ENCODE measurements at regions not wholly inside any gene's neighbourhood (a gene's known extent, or its start where the extent isn't known, plus 50 kb on each side); places are given as distances from the start of the nearest gene placed in this dataset.
"Not testable (repeated sequence)": the region's sequence is repeated elsewhere in the genome, so short reads cannot be mapped to it uniquely, and the experiment has no call there.

DNA sequence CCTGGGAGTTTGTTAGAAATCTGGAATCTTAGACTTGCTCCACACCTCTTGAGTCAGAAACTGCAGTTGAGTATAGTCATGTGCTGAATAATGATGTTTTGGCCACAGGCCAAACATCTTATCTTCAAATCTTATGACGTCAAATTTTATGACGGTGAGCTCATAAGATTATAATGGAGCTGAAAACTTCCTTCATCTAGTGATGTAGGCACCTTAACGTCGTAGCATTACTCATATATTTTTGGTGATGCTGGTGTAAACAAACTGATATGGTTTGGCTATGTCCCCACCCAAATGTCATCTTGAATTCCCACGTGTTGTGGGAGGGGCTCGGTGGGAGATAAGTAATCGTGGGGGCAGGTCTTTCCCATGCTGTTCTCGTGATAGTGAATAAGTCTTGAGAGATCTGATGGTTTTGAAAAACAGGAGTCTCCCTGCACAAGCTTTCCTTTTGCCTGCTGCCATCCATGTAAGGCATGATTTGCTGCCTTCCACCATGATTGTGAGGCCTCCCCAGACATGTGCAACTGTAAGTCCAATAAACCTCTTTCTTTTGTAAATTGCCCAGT lies 268.0 kb upstream of the PROK2 start:
- no peak for DNase-seq

DNA sequence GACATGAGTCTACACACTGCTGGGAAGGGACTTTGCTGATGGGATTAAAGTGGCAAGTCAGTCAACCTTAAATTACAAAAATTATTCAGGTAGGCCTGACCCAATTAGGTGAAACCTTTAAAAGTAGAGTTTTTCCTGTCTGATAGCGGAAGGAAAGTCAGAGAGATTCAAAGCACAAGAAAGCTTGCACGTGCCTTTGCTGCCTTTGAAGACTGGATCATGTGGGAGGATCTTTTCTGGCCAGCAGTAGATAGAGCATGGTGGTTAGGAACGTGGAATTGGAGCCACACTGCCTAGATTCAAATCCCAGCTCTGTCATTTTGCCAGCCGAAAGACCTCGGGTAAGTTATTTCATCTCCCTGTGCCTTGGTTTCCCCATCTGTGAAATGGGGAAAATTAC lies 265.8 kb upstream of the PROK2 start:
- DNase-seq: no peak

DNA sequence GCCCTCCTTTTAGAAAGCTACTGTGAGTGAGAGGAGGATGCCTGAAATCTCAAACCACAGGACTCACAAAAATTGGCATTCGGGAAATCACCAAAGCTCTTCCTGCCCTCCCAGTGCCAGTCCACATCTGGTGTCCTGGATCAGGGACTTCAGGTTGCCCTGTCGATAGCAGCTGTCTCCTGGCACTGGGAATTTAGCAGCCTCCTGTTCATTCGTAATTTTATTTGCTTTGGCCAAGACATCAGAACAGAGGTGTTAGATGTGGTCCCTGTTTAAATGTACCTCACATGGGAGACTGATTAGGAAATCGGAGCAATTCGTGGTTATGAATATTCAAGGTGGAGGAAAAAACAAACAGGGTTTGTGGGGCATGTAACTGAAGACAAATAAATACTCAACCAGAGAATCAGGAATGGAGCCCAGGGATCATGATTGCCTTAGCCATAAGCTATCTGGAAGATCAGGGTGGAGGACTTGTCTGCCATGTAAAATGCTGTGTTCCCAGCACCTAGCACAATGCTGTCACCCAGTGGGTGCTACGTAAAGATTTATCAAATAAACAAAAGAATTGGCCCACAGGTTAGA lies 265.2 kb upstream of the PROK2 start:
- no peak for DNase-seq

DNA sequence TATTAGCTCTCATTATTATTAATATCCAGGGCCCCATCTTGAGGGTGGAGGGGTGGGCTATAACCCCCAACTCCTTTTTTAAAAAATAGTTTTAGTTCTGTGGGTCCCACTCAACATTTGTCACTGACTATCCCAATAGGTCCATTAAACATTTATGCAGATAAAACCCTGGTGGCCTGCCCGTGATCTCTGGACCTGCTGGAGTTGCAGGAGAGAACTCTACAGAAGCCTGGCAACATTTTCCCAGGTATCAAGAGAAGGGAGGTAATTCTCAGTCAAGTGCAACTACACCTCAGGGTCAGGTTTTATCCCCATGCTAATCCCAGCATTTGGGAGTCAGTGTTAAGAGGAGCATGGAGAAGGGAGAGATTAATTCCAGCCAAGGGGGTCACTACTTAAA lies 264.4 kb upstream of the PROK2 start:
- no peak for DNase-seq

DNA sequence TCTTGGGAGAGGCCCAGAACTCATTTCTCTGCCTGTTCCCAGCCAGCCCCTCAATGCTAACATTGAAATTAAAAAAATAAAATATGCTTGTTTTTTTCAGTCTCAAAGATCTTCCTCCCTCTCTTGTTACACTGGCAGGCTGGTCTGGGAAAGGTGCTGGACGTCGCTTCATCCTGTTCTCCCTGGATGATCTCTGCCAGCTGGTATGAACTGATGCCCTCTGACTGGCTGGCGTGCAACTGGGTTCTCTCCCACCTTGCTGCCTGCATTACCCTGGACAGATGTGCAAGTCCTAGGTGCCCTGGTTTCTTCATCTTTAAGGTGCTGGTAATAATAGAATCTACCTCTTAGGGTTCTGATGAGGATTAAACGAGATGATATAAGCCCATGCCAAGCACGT lies 263.9 kb upstream of the PROK2 start:
- DNase-seq: no peak

DNA sequence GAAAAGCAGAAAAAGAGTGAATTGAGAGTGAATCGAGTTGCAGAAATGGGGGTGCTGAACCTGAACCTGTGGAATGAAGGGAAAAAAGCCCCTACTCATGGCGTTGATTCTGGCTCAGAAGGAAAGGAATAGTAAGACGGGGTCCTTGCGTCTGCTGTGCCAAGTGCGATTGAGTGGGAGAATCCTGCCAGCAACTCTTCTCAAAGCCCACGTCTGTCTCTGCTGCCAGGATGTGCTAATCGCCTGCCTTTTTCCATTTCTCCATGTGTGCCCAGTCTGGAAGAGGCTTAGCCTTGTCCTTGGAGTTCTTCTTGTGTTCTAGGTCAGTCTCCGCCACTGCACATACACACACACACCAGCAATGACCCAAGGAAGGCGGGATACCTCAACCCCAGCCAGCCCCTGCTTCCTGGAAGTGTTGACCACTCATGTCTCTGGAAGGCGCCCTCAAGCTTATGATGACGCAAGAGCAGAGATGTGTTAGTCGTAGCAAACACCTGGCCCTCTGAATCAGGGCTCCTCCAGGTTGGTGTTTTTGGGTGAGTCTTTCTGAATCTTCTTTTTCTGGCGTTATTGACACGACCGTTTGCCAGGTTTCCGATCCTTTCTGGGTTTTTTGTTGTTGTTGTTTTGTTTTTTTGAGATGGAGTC lies 262.4 kb upstream of the PROK2 start:
- DNase-seq: no peak

DNA sequence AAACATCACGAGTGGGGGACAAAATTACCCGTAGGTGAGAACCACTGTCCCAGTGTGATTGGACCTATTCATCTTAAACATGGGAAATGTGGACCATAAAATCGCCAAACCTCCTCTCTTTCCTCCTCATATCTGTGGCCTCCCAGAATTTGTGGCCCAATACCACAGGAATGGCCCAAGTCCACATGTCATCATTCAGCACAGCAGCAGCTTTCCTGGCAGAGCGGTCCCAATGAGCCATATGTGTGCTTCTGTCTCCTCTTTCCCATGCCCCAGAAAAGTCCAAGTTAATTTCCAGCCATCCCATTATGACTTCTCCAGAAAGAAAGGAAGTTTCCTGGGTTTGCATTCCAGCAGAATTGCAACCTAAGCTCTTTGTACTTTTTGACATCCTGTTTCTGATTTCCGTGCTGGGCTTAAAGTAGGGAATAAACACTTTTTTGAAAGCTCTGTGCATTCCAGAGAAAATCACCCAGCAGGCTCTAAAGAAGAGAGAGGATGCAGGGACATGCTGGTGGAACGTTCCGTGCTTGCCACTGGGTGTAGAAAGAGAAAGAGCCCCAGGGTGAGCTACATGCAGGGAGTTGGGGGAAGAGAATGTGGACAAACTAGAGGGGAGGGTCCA lies 259.4 kb upstream of the PROK2 start:
- no peak for DNase-seq

DNA sequence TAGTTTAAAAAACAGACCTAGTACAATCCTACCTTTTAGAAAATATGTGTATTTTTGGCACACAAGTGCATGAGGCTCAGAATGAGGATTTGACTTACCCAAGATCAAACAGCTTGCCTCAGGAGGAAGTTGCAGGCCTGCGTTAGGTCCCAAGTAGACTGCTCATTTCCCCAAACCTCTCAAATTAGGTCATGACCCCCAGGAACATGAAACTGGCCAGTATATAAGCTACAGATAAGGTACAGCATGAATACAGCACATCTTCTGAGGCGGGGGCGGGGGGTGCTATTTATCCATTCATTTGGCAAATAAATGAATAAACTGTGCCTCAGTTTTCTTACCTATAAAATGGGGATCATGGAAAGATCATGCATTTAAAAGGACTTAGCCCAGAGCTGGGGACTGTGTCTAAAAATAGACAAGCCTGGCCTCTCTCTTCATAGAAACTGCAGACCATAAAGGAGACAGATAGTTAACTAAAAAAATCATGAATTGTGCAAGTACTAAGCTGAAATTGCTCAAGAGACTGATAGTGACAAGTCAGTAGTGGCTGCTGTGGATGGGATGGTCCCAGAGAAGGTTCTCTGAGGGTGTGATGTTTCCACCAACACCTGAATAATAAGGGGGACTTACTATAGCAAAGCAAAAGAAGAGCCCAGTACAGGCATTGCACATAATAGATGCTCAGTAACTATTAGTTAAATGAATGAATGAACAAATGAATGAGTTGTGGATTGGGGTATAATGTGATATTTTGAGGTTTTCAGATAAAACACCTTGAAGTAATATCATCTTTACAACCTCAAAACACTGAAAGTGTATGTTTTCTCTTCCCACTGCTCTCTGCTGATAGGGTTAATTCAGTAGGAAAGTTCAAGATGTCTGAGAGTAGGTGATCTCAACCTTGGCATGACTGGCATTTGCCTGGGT lies 258.5 kb upstream of the PROK2 start:
- DNase-seq: no peak

DNA sequence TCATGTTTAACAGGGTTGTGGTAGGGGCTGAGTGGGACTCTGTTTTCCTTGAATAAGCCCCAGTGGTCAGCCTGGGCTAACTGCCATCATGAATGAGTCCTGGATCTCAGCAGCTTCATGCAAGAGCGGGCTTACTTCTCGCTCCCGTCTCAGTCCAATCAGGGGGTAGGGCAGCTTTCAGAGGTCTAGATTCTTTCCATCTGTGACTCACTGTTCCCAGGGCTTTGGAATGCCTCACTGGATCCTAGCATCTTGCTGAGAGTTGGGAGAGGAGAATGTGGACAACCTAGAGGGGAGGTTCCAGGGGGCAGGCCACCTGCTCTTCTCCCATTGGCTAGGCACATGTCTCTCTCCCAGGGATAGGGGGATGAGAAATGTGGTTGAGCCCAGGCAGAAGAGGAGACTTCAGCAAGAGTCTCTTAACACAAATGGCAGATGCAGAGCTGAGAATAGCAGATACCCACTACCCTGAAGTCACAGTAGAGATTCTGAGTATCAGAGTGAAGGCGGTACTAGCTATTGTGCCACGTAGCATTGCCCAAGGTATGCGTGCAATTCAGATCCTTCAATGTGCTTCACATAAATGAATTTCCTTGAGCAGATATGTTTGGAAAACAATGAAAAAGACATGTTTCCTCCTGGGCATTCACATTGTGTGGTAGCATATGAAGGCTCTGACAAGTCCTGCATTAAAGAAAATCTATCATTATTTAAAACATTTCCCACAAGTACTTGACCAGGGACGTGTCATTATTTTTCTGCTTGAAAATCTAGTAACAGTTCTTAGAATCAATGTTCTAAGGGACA lies 257.7 kb upstream of the PROK2 start:
- DNase-seq: no peak

DNA sequence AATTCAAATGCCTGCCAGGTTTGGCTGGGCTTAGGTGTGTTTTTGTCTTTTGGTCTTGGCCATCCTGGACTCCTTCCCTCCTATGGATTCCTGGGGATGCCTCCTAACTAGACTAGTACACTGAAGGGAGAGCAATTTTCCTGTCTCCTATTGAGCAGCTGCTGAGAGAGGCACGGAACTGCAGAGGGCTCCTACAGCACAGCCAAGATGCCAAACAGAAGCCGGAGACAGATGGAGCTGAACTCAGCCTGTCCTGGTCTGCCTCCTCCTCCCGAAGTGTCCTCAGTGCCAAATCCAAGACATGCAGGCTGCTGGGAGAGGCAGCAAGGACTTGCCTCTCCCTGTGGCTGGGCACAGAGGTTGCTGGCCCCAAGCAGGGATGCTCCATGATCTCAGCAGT lies 256.6 kb upstream of the PROK2 start:
- no peak for DNase-seq

DNA sequence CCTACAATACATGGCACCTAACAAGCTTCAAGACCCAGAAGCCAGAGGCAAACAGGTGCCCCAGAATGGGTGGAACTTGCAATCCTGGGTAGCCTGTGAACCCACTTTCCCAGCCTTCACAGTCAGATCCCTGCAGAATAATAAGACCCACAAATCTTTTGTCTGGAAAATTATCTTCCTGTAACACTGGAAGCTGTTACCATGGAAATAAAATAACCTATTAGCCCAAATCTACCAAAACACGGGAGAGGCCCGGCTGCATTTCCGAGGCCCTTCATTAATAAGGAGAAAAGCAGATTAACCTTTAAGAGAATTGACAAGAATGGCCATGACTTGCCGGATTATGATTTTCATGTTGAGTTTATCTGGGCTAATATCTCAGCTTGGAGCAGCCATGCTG lies 256.1 kb upstream of the PROK2 start:
- no peak for DNase-seq

DNA sequence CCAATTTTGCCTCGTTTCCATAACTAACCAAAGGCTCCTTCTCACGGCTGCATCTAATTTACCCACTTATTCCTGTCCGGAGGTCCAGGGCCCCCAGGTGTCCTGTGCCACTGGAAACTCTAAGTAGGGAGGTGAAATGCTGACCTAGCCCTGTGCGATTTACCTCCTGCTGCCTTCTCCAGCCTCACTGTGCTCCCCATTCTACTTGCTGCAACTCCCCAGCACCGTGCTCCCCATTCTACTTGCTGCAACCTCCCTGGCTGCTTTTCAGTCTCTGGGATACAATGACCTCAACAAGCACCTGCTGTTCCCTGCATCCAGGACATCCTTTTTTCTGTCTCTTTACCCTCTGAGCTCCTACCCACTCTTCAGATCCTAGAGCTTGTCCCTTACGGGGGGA lies 254.7 kb upstream of the PROK2 start:
- DNase-seq: no peak

DNA sequence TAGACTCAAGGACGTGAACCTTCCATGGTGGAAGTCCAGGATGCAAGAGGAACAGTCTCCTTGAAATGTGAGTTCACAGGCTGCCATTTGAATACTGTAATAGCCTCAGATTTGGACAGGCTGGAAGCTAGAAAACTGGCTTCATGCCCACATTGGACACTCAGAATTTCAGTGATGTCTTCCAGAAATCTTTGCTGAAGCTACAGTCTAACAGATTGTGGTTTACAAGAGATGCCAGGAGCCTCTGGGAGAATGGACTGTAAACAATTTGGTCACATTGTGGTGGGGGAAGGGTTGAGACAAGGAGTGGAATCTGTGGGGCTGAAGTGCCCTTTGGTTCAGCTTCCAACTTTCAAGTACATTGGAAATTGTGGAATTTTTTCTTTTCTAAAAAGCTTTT lies 252.0 kb upstream of the PROK2 start:
- no peak for DNase-seq

DNA sequence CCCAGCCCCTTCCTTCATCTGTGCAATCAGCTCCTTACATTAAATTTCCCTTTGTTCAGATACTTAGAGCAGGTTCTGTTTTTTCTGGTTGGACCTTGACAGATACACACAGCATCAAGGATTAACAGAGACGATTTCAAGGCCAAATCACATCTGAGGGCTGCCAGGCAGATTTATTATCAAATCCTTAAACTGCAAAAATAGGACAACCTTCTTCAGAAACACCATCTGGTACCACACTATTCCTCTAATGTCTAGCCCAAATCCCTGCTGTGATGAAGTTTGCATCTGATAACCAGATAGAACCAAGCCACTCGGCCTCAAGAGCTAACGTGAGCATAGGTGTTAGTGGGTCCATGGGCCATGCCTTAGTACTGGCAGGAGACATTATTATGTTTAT lies 250.7 kb upstream of the PROK2 start:
- no peak for DNase-seq

DNA sequence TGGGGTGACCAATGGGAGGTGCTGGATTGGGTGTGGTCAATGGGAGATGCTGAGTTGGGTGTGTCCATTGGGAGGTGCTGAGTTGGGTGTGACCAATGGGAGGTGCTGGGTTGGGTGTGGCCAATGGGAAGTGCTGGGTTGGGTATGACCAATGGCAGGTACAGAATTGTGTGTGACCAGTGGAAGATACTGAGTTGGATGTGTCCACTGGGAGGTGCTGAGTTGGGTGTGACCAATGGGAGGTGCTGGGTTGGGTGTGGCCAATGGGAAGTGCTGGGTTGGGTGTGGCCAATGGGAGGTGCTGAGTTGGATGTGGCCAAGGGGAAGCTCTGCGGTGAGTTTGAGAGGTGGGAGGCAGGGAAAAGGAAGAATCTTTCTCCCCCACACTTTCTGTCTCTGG lies 250.0 kb upstream of the PROK2 start:
- DNase-seq: no peak

DNA sequence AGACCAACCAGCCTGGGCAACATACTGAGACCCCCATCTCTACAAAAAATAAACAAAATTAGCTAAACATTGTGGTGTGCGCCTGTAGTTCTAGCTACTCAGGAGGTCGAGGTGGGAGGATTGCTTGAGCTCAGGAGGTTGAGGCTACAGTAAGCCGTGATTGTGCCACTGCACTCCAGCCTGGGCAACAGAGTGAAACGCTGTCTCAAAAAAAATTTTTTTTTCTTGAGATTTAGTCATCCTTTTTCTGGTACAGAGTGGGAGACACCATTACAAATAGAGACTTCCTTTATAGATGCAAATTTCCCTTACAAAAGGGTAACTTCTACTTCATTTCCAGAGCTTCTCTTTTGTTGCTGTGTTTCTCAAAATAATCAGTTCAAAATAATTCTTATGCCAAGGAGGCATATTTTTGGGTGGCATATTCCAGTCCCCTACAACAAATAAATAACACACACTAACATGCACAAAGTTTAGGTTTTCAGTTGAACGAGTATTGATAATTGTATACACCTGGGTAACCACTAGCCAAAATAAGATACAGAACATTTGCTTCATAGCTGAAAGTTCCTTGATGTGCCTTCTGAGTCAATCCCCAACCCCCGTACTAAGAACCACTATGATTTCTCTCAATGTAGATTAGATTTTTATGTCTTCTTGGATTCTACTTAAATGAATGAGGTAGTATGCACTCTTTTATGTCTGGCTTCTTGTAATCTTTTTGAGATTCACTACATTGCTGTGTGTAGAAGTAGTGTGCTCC lies 248.9 kb upstream of the PROK2 start:
- no peak for DNase-seq

DNA sequence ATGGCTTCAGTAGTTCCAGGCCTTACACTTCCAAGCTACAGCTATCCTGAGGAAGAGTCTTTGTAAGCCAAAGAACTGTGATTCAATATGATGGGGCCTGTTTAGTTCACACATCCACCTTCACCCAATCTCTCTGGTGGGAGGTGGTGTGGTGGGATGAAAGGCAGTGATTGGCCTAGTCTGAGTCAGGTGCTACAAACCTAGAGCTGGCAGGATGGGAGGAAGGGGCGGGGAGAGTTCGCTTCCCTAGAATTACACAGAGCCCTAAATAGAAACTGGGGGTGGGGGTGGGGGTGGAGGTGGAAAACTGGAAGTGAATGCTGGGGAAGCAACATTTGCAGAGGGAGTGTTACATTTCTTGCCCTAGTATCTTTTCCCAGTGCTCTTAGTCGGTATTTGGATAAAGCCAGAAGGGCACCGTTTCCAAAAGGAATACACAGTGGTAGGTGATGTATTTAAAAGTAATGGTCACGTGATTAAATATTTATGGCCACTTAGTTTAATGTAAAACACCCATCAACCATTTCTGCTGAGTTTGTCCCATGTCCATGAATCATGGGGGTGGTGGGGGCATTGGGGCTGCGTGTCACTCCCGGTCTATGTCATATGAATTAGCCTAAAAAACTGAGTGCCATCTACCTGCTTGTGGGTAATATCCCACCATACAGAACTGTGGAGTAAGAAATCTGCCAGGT lies 247.6 kb upstream of the PROK2 start:
- DNase-seq: no peak

DNA sequence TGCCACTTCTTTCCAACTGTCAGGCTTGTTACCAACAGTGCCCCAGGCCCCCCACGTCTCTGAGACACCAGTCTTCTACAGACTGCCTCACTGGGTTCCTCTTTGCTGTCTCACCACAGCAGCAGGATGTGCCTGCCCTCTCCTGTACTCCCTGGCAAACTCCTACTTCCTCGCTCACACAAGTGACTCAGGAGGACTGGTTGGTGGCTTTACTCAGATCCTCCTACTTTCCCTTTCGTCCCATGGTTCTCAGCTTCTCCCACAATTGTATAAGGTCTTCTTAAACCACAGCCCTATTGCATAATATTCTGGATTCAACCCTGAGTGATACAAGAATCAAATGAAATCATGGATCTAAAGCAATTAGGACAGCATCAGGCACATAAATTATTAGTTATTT lies 246.6 kb upstream of the PROK2 start:
- DNase-seq: no peak

DNA sequence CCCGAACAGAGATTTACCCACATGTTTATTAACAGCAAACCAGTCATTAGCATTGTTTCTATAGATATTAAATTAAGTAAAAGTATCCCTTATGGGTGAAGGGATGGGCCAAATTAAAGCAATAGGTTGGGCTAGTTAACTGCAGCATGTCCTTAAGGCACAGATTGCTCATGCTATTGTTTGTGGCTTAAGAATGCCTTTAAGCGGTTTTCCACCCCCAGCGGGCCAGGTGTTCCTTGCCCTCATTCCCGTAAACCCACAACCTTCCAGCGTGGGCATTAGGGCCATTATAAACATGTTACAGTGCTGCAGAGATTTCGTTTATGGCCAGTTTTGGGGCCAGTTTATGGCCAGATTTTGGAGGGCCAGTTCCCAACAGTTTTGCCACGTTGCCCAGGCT lies 245.3 kb upstream of the PROK2 start:
- DNase-seq: not testable (repeated sequence)

DNA sequence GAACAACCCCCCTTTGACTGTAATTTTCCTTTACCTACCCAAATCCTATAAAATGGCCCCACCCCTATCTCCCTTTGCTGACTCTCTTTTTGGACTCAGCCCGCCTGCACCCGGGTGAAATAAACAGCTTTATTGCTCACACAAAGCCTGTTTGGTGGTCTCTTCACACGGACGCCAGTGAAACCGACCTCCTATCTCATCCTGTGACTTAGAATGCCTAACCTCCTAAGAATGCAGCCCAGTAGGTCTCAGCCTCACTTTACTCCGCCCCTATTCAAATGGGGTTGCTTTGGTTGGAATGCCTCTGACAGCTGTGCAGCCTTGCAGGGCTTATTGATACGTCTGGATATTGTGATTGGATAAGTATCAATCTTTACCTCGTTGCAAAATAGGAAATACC lies 243.8 kb upstream of the PROK2 start:
- not testable (repeated sequence) for DNase-seq

DNA sequence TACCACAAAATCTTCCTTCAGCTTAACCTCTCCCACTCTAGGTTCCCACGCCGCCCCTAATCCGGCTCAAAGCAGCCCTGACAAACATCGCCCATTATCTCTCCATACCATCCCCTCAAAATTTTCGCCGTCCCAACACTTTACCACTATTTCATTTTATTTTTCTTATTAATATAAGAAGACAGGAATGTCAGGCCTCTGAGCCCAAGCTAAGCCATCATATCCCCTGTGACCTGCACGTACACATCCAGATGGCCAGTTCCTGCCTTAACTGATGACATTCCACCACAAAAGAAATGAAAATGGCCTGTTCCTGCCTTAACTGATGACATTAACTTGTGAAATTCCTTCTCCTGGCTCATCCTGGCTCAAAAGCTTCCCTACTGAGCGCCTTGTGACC lies 243.4 kb upstream of the PROK2 start:
- not testable (repeated sequence) for DNase-seq

Data from 8988T (cell line).